Pancreas (tissue), 10 donors: ENCODE measurements at regions not wholly inside any gene's neighbourhood (a gene's known extent, or its start where the extent isn't known, plus 50 kb on each side); places are given as distances from the start of the nearest gene placed in this dataset.

ENCODE experiments used
- ATAC-seq, 4 donors: fragments of 200-7000 bp; cut with Tn5 transposase; one replicate each; pipeline versions ENCODE4 v1.8.0 to v1.9.1; 2020; ENCODE audit warnings: mild to moderate bottlenecking in 4 of 4, moderate library complexity in 4 of 4
- DNase-seq, 6 donors: peaks; one replicate each; pipeline ENCODE4 v3.0.0-alpha.2; 2020
- FAIRE-seq: peaks from 2 replicates; lab custom pipeline; 2012; peaks lifted over from hg19 to GRCh38; lab: Jason Lieb, UNC
- H3K27ac ChIP-seq, 4 donors: fragments of 200-600 bp; sonication (generic); 1 replicate in 3 of 4; 2 replicates in 1 of 4; pipeline versions ENCODE4 v1.5.0 to v1.8.0; 2020
- H3K27me3 ChIP-seq, 4 donors: fragments of 200-600 bp; one replicate each; pipeline ENCODE4 v1.8.0; 2021
- H3K36me3 ChIP-seq, 3 donors: fragments of 200-600 bp; sonication (generic) in 1 of 3; one replicate each; pipeline versions ENCODE4 v1.5.0 to v1.8.0; 2020 to 2021
- H3K4me1 ChIP-seq, 3 donors: fragments of 200-600 bp; one replicate each; pipeline ENCODE4 v1.8.0; 2021
- H3K4me3 ChIP-seq, 4 donors: fragments of 200-600 bp; sonication (generic) in 2 of 4; one replicate each; pipeline versions ENCODE4 v1.5.0 to v1.8.0; 2020 to 2021
- H3K9me3 ChIP-seq, 4 donors: fragments of 200-600 bp; one replicate each; pipeline ENCODE4 v1.8.0; 2021
- CTCF ChIP-seq, 4 donors: fragments of 200-600 bp; sonication (generic) in 3 of 4; IDR thresholded peaks; one replicate each; pipeline versions ENCODE4 v1.5.0 to v1.8.0; 2021; ENCODE audit warnings: antibody characterized with exemption in 4 of 4
- WGBS, 2 donors: extraction: QIAGEN DNeasy Blood & Tissue Kit; methylation state at CpG; one replicate each; pipeline ENCODE4 v1.1.7; 2013; 5-methylcytosine and 5-hydroxymethylcytosine counted together
- intact Hi-C, 3 donors: fragments of 100-400 bp; cut with DNase I; formaldehyde crosslinking; loops; one replicate each; pipeline versions ENCODE4 v1.11.1 to v1.14.2; 2022
- donor health status: healthy with polysubstance abuse.
- donor health status: DM: no; HTN: no; CAD: no; lungs with moderate emphysema.
- donor health status: DM: no; HTN: no; CAD: no.
- donor health status: control.
- donor health status: control.
- donor health status: Bipolar disorder and iron deficiency.
- donor health status: DM: yes; HTN: yes; CAD: no.
- donor health status: DM: no; HTN: no; CAD: no.
- donor health status: DM: no; HTN: no; CAD: no.
- donor health status: DM: yes; HTN: yes; CAD: no.

GRCh38 chr11:112793416-112793815 lies 167.8 kb upstream of the NCAM1 start:
- no peaks in the 10 kb centered on the region for H3K27me3 ChIP-seq
- DNase-seq, result no peak
- WGBS, 2 donors, result 57 to 63% methylated on average over 1 of the region's 1 CpG
- intact Hi-C loops, result no loop called here
- no peaks in the 10 kb centered on the region for H3K36me3 ChIP-seq
- no peak for ATAC-seq
- no peak for FAIRE-seq
- no peak for TF ChIP-seq CTCF (IDR thresholded peaks at IDR 0.05)
- no peak overlapping the region for H3K27ac ChIP-seq
- H3K4me3 ChIP-seq, result no peak overlapping the region
- no peaks in the 10 kb centered on the region for H3K4me1 ChIP-seq
- no peaks in the 10 kb centered on the region for H3K9me3 ChIP-seq

DNA sequence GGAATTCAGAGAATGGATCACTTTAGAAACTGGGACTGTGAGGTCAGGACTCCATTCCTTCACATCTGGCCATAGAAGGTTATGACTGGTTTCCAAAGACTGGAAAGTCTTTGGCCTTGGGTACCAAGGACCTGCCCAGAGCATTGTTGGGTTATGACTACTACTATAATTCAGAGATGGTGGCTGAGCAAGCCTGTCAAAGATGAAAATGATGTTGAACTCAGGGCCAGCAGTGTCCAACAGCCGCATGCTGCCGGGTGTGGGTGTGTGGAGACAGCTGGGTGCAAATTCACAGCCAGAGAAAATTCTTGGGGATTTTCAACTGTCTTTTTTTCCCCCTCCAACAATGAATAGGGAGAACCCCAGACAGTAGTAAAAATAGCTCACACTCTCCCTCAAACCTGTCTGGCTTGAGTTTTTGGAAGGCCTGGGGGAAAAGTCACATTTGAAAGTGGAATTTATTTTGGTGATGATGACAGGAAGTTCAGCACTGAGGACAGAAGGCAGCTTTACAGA lies 166.8 kb upstream of the NCAM1 start:
- 87 to 90% methylated on average over 2 of the region's 2 CpGs for WGBS, 2 donors
- Histone ChIP-seq H3K9me3 (no peaks in the 10 kb centered on the region), H3K4me3 (no peak overlapping the region), H3K36me3 (no peaks in the 10 kb centered on the region), H3K4me1 (no peaks in the 10 kb centered on the region), H3K27me3 (no peaks in the 10 kb centered on the region), H3K27ac (no peak overlapping the region)
- DNase-seq (no peak), FAIRE-seq (no peak), ATAC-seq (no peak)
- TF ChIP-seq CTCF (IDR thresholded peaks at IDR 0.05), result no peak
- intact Hi-C loops, result no loop called here

- intact Hi-C loops, result no loop called here
- no peaks in the 10 kb centered on the region for H3K36me3 ChIP-seq
- ATAC-seq (peak in 3 of 4 donors; percentile 59 to 72 (median 67)), DNase-seq (no peak), FAIRE-seq (no peak)
- H3K9me3 ChIP-seq, result no peaks in the 10 kb centered on the region
- H3K27ac ChIP-seq, result no peak overlapping the region
- no peaks in the 10 kb centered on the region for H3K4me1 ChIP-seq
- H3K27me3 ChIP-seq, result no peaks in the 10 kb centered on the region
- WGBS, 2 donors, result 60 to 78% methylated on average over 14 of the region's 14 CpGs
- peak in 3 of 4 donors; percentile 21 to 36 (median 36) for TF ChIP-seq CTCF (IDR thresholded peaks at IDR 0.05)
- H3K4me3 ChIP-seq, result no peak overlapping the region
These were observed 165.9 kb upstream of the NCAM1 start for GRCh38 chr11:112795142-112795815.

DNA sequence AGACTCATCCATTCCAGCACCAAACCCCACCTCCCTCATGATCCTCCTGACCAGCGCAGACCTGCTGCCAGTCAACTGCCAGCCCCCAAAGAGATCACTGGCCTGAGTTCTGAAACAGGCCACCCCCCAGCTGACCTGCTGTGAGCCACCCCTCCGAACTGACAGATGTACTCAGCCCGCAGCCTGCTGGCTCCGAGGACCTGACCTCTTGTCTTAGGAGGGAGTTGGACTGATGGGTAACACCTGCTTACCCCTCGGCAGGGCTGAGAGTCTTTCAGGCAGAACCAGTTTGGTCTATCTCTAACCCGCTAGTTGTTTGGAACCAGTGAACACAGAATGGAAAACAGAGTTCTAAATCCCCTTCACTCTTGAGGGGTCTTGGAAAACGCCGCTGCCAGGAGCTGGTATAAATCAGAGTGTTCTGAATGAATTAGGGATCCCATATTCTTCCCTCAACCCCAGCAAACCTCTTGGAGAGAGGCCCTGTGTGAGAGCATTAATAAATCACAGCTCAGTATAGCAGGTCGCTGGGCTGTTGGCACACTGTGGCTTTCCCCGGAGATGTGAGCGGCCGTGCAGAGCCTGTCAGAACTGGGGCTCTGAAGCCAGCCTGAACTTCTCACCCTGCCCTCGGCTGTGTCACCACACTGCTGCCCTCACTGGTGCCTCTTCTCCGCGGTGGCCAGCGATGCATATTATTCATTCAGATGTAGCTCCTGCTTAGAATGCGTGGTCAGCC lies 165.1 kb upstream of the NCAM1 start:
- Histone ChIP-seq H3K4me1 (no peaks in the 10 kb centered on the region), H3K4me3 (no peak overlapping the region), H3K27me3 (no peaks in the 10 kb centered on the region), H3K27ac (peak overlapping the region in 1 of 4 donors; percentile 42), H3K36me3 (no peaks in the 10 kb centered on the region), H3K9me3 (no peaks in the 10 kb centered on the region)
- FAIRE-seq (no peak), DNase-seq (no peak), ATAC-seq (peak in 3 of 4 donors; percentile 70 to 77 (median 73))
- intact Hi-C loops, result no loop called here
- 43% methylated on average over 17 of the region's 17 CpGs for WGBS, 2 donors
- no peak for TF ChIP-seq CTCF (IDR thresholded peaks at IDR 0.05)
